ENCODE measurements at regions not wholly inside any gene's neighbourhood (a gene's known extent, or its start where the extent isn't known, plus 50 kb on each side); places are given as distances from the start of the nearest gene placed in this dataset.

DNA sequence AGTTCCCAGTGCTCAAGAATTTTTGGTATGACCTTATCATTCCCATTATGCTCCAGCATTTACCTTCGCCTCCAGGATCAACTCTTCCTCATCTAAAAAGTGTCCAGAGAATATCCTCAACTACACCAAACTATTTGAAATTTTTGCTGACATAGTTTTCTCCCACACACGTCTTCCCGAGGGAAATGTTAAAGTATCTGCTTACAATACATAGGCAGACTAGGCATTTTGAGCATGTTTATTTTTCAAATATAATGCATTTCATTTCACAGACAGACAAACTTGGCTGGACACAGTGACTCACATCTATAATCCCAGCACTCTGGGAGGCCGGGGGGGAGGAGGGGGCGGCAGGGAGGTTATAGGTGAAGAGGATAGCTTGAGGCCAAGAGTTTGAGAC, 177.1 kb upstream of the TRIM24 start:
- TF ChIP-seq, protein P1, sequence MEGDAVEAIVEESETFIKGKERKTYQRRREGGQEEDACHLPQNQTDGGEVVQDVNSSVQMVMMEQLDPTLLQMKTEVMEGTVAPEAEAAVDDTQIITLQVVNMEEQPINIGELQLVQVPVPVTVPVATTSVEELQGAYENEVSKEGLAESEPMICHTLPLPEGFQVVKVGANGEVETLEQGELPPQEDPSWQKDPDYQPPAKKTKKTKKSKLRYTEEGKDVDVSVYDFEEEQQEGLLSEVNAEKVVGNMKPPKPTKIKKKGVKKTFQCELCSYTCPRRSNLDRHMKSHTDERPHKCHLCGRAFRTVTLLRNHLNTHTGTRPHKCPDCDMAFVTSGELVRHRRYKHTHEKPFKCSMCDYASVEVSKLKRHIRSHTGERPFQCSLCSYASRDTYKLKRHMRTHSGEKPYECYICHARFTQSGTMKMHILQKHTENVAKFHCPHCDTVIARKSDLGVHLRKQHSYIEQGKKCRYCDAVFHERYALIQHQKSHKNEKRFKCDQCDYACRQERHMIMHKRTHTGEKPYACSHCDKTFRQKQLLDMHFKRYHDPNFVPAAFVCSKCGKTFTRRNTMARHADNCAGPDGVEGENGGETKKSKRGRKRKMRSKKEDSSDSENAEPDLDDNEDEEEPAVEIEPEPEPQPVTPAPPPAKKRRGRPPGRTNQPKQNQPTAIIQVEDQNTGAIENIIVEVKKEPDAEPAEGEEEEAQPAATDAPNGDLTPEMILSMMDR (tag by site-specific recombination; IDR thresholded peaks at IDR 0.05) = no peak
- TF ChIP-seq MYNN (tag by site-specific recombination; IDR thresholded peaks at IDR 0.05; ENCODE audit: borderline replicate concordance) (no peak), ZNF670 (tag by site-specific recombination; IDR thresholded peaks at IDR 0.05; ENCODE audit: low read depth) (no peak), ZNF121 (tag by site-specific recombination; IDR thresholded peaks at IDR 0.05) (no peak), ZFP69B (tag by site-specific recombination; IDR thresholded peaks at IDR 0.05) (no peak), ZNF600 (tag by site-specific recombination; IDR thresholded peaks at IDR 0.05) (no peak), HOXA7 (CRISPR knock-in tag; IDR thresholded peaks at IDR 0.05; ENCODE audit: borderline replicate concordance) (no peak), SP3 (tag by site-specific recombination; IDR thresholded peaks at IDR 0.05) (no peak), OVOL3 (tag by site-specific recombination; IDR thresholded peaks at IDR 0.05) (no peak), ZNF830 (tag by site-specific recombination; IDR thresholded peaks at IDR 0.05; ENCODE audit: low read depth) (no peak), OSR2 (tag by site-specific recombination; IDR thresholded peaks at IDR 0.05) (no peak), ZBTB7A (tag by site-specific recombination; IDR thresholded peaks at IDR 0.05; ENCODE audit: low read depth) (no peak), ZNF776 (tag by site-specific recombination; IDR thresholded peaks at IDR 0.05; ENCODE audit: borderline replicate concordance) (no peak)
- TF ChIP-seq, protein P2, sequence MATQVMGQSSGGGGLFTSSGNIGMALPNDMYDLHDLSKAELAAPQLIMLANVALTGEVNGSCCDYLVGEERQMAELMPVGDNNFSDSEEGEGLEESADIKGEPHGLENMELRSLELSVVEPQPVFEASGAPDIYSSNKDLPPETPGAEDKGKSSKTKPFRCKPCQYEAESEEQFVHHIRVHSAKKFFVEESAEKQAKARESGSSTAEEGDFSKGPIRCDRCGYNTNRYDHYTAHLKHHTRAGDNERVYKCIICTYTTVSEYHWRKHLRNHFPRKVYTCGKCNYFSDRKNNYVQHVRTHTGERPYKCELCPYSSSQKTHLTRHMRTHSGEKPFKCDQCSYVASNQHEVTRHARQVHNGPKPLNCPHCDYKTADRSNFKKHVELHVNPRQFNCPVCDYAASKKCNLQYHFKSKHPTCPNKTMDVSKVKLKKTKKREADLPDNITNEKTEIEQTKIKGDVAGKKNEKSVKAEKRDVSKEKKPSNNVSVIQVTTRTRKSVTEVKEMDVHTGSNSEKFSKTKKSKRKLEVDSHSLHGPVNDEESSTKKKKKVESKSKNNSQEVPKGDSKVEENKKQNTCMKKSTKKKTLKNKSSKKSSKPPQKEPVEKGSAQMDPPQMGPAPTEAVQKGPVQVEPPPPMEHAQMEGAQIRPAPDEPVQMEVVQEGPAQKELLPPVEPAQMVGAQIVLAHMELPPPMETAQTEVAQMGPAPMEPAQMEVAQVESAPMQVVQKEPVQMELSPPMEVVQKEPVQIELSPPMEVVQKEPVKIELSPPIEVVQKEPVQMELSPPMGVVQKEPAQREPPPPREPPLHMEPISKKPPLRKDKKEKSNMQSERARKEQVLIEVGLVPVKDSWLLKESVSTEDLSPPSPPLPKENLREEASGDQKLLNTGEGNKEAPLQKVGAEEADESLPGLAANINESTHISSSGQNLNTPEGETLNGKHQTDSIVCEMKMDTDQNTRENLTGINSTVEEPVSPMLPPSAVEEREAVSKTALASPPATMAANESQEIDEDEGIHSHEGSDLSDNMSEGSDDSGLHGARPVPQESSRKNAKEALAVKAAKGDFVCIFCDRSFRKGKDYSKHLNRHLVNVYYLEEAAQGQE (tag by site-specific recombination; IDR thresholded peaks at IDR 0.05) = no peak

All from HEK293 (cell line).